Body of pancreas (tissue), 4 donors: ENCODE measurements at regions not wholly inside any gene's neighbourhood (a gene's known extent, or its start where the extent isn't known, plus 50 kb on each side); places are given as distances from the start of the nearest gene placed in this dataset.
A peak's percentile ranks its signal among the peaks of the same experiment; 100 is the strongest.

Experiments used
- ATAC-seq: fragments of 150-250 bp; one replicate; pipeline ENCODE4 v1.9.1; 2016
- DNase-seq, 4 donors: peaks; one replicate each; pipeline ENCODE4 v3.0.0-alpha.2; 2019
- H3K27ac ChIP-seq, 4 donors: fragments of 200-600 bp; sonication (generic); 1 replicate in 3 of 4; 2 replicates in 1 of 4; pipeline versions ENCODE4 v1.5.1 to v1.6.1; 2016 to 2019; ENCODE audit warnings: mild to moderate bottlenecking in 1 of 4, mixed read lengths in 1 of 4, moderate library complexity in 1 of 4
- H3K27me3 ChIP-seq, 2 donors: fragments of 200-600 bp; sonication (generic); one replicate each; pipeline ENCODE4 v1.6.0; 2016; ENCODE audit warnings: mild to moderate bottlenecking in 1 of 2
- H3K36me3 ChIP-seq, 2 donors: fragments of 200-600 bp; sonication (generic); replicated peaks in 1 of 2; 2 replicates each; pipeline ENCODE4 v1.5.1; 2016; ENCODE audit warnings: low read depth in 2 of 2; ENCODE audit not compliant: insufficient read depth in 1 of 2
- H3K4me1 ChIP-seq: fragments of 200-600 bp; sonication (generic); one replicate; pipeline ENCODE4 v1.6.0; 2016
- H3K4me3 ChIP-seq, 2 donors: fragments of 200-600 bp; sonication (generic); 1 replicate in 1 of 2; 2 replicates in 1 of 2; pipeline ENCODE4 v1.5.1; 2016 to 2019
- H3K9me3 ChIP-seq, 3 donors: fragments of 200-600 bp; sonication (generic); 1 replicate in 2 of 3; 2 replicates in 1 of 3; pipeline ENCODE4 v1.5.1; 2016
- CTCF ChIP-seq, 7 experiments: fragments of 450-650 bp in 4 of 7; fragments of 200-600 bp in 3 of 7; sonication (generic) in 3 of 7; IDR thresholded peaks; one replicate each; pipeline ENCODE4 v1.5.1; 2016 to 2019; ENCODE audit warnings: antibody characterized with exemption in 7 of 7
- POLR2A ChIP-seq, 3 donors: fragments of 450-650 bp; IDR thresholded peaks; one replicate each; pipeline ENCODE4 v1.6.1; 2016; ENCODE audit warnings: antibody characterized with exemption in 3 of 3, mild to moderate bottlenecking in 2 of 3
- WGBS, 2 donors: methylation state at CpG; one replicate each; pipeline ENCODE4 v1.1.5; 2017; 5-methylcytosine and 5-hydroxymethylcytosine counted together
- intact Hi-C: fragments of 100-400 bp; cut with DNase I; formaldehyde crosslinking; loops from one replicate; pipeline ENCODE4 v1.15.1; 2023

GRCh38 chr1:36570006-36570405 lies 87.3 kb upstream of the CSF3R start:
- intact Hi-C loops, result loop anchor here (10.0 kb wide), 2 partner anchors 755 to 865 kb away; no protein-coding TSS in a partner anchor
- DNase-seq, result no peak
- 64 to 70% methylated on average over 7 of the region's 7 CpGs for WGBS, 2 donors

GRCh38 chr1:36567601-36568341 lies 85.1 kb upstream of the CSF3R start:
- DNase-seq, result peak in 3 of 4 donors; percentile 7 to 24 (median 12)
- Histone ChIP-seq H3K27me3 (no peaks in the 10 kb centered on the region), H3K36me3 (no peaks in the 10 kb centered on the region), H3K4me1 (no peaks in the 10 kb centered on the region), H3K9me3 (no peaks in the 10 kb centered on the region), H3K4me3 (no peak overlapping the region), H3K27ac (no peak overlapping the region)
- 24 to 25% methylated on average over 11 of the region's 11 CpGs for WGBS, 2 donors
- intact Hi-C loops, result no loop called here
- TF ChIP-seq POLR2A (IDR thresholded peaks at IDR 0.05) (no peak), CTCF (IDR thresholded peaks at IDR 0.05) (no peak)
- ATAC-seq, result no peak

More at GRCh38 chr1:36570006-36570405, 87.3 kb upstream of the CSF3R start:
- ATAC-seq, result no peak
- Histone ChIP-seq H3K4me1 (no peaks in the 10 kb centered on the region), H3K27ac (no peak overlapping the region), H3K9me3 (no peaks in the 10 kb centered on the region), H3K36me3 (no peaks in the 10 kb centered on the region), H3K4me3 (no peak overlapping the region), H3K27me3 (no peaks in the 10 kb centered on the region)
- TF ChIP-seq POLR2A (IDR thresholded peaks at IDR 0.05) (no peak), CTCF (IDR thresholded peaks at IDR 0.05) (no peak)

GRCh38 chr1:36565576-36566501 lies 83.1 kb upstream of the CSF3R start:
- peak in 1 of 4 donors; percentile 3 for DNase-seq
- Histone ChIP-seq H3K27me3 (no peaks in the 10 kb centered on the region), H3K9me3 (no peaks in the 10 kb centered on the region), H3K4me3 (no peak overlapping the region), H3K4me1 (no peaks in the 10 kb centered on the region), H3K27ac (no peak overlapping the region), H3K36me3 (no peaks in the 10 kb centered on the region)
- ATAC-seq, result no peak
- whole genome bisulfite sequencing, 2 donors, result 77 to 79% methylated on average over 7 of the region's 7 CpGs
- intact Hi-C loops, result no loop called here
- no peak for TF ChIP-seq POLR2A (IDR thresholded peaks at IDR 0.05)
- no peak for TF ChIP-seq CTCF (IDR thresholded peaks at IDR 0.05)

- ATAC-seq (no peak), DNase-seq (no peak)
- Histone ChIP-seq H3K27me3 (no peaks in the 10 kb centered on the region), H3K4me1 (no peaks in the 10 kb centered on the region), H3K4me3 (no peak overlapping the region), H3K27ac (no peak overlapping the region), H3K36me3 (no peaks in the 10 kb centered on the region), H3K9me3 (no peaks in the 10 kb centered on the region)
- intact Hi-C loops, result no loop called here
- TF ChIP-seq CTCF (IDR thresholded peaks at IDR 0.05), result no peak
- no peak for TF ChIP-seq POLR2A (IDR thresholded peaks at IDR 0.05)
- WGBS, 2 donors, result 69 to 74% methylated on average over 3 of the region's 3 CpGs
These were observed 79.5 kb upstream of the CSF3R start for GRCh38 chr1:36562181-36562685.
